NT2/D1 (cell line): ENCODE measurements at regions not wholly inside any gene's neighbourhood (a gene's known extent, or its start where the extent isn't known, plus 50 kb on each side); places are given as distances from the start of the nearest gene placed in this dataset.

Experiments
- YY1 ChIP-seq: IDR thresholded peaks from 2 replicates; pipeline ENCODE4 v1.6.1; 2011; ENCODE audit not compliant: insufficient read length, insufficient read depth
- ZNF274 ChIP-seq: IDR thresholded peaks from 2 replicates; pipeline ENCODE4 v1.6.1; 2011; ENCODE audit warnings: mild to moderate bottlenecking, low read depth, low read length

GRCh38 chr2:520663-521340 is 156.4 kb downstream of the TMEM18 start:
- TF ChIP-seq YY1 (no peak), ZNF274 (no peak)
